AG20443 (cell line): ENCODE measurements at regions not wholly inside any gene's neighbourhood (a gene's known extent, or its start where the extent isn't known, plus 50 kb on each side); places are given as distances from the start of the nearest gene placed in this dataset.

ENCODE experiments used
- DNase-seq: peaks from one replicate; pipeline ENCODE4 v3.0.0; 2012; ENCODE audit warnings: low spot score, mixed read lengths

GRCh38 chrX:51437521-51437920 is 58.9 kb downstream of the NUDT11 start:
- DNase-seq: no peak

GRCh38 chrX:51435101-51435500 is 61.3 kb downstream of the NUDT11 start:
- DNase-seq: no peak

GRCh38 chrX:51421972-51422597 is 74.3 kb downstream of the NUDT11 start:
- DNase-seq: no peak

GRCh38 chrX:51420610-51421009 is 75.8 kb downstream of the NUDT11 start:
- DNase-seq: peak; percentile 30

GRCh38 chrX:51408462-51408861 is 75.8 kb downstream of the NUDT10 start:
- no peak for DNase-seq

- DNase-seq: no peak
These were observed 75.1 kb downstream of the NUDT10 start for GRCh38 chrX:51407520-51408409.

GRCh38 chrX:51406688-51407519 is 74.3 kb downstream of the NUDT10 start:
- DNase-seq: no peak

GRCh38 chrX:51404445-51404844 is 71.8 kb downstream of the NUDT10 start:
- DNase-seq: no peak

GRCh38 chrX:51395810-51396728 is 63.4 kb downstream of the NUDT10 start:
- DNase-seq: no peak

GRCh38 chrX:51395480-51395809 is 62.8 kb downstream of the NUDT10 start:
- DNase-seq: no peak
